ENCODE measurements at regions not wholly inside any gene's neighbourhood (a gene's known extent, or its start where the extent isn't known, plus 50 kb on each side); places are given as distances from the start of the nearest gene placed in this dataset.

- no peaks in the 10 kb centered on the region for H3K36me3 ChIP-seq (ENCODE audit: control insufficient read depth in 2 of 2, insufficient read depth in 1 of 2, low read length in 2 of 2)
- ChIA-PET CTCF (no interaction called here), POLR2A (no interaction called here)
- H3K27ac ChIP-seq (ENCODE audit: extremely low read depth, low read depth, low read length), result no peak overlapping the region
- no peak overlapping the region for H3K4me3 ChIP-seq (ENCODE audit: low read depth, low read length)
- H3K9me3 ChIP-seq (ENCODE audit: control insufficient read depth, insufficient read depth, low read depth, low read length), result no peaks in the 10 kb centered on the region
- H3K4me1 ChIP-seq (ENCODE audit: control insufficient read depth, insufficient read depth, low read length), result no peaks in the 10 kb centered on the region
- no peak for TF ChIP-seq ZBTB44 (tag by site-specific recombination; IDR thresholded peaks at IDR 0.05)
These were observed 120.0 kb downstream of the KCNA5 start for GRCh38 chr12:5163661-5164060.

DNA sequence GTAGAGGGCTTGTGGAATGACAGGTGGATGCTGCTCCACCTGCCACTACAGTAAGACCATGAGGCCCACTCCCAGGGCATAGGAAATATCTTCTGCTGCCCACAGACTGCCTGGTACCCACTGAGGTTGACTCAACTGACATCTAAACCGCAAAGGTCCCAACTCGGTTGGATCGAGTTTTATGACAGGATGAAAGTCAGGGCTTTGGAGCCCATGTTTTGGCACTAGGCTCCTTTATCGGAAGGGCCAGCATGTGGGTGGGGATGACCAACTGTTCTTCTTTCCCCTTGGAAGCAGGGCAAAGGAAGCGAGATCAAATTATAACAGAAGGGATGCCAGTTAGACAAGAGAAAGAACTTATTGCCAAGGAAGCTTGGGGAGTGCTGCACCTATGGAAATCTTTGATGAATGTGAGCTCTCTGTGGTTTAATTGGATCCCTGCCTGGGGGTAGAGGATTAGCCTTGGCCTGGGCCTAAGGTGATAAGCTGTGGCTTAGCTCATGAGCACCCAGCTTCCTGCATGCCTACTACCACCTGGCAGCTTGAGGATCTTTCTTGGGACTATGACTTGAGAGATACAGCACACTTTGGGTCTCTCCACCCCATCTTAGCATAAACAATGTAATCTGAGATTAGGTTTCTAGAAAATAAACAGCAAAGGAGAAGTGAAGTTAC is 121.8 kb downstream of the KCNA5 start:
- CTCF ChIA-PET, result interaction anchor here (0.9 kb wide), 1 partner anchor 263 kb away, joined by 3 read pairs; no protein-coding TSS in a partner anchor

More for the DNA sequence above, 121.8 kb downstream of the KCNA5 start:
- no peaks in the 10 kb centered on the region for H3K4me1 ChIP-seq (ENCODE audit: control insufficient read depth, insufficient read depth, low read length)
- POLR2A ChIA-PET, result no interaction called here
- H3K4me3 ChIP-seq (ENCODE audit: low read depth, low read length), result no peak overlapping the region
- no peak overlapping the region for H3K27ac ChIP-seq (ENCODE audit: extremely low read depth, low read depth, low read length)
- H3K36me3 ChIP-seq (ENCODE audit: control insufficient read depth in 2 of 2, insufficient read depth in 1 of 2, low read length in 2 of 2), result no peaks in the 10 kb centered on the region
- no peaks in the 10 kb centered on the region for H3K9me3 ChIP-seq (ENCODE audit: control insufficient read depth, insufficient read depth, low read depth, low read length)
- TF ChIP-seq AEBP2 (tag by site-specific recombination; IDR thresholded peaks at IDR 0.05; ENCODE audit: borderline replicate concordance) (no peak), ZBTB21 (tag by site-specific recombination; IDR thresholded peaks at IDR 0.05) (no peak), ZBTB1 (tag by site-specific recombination; IDR thresholded peaks at IDR 0.05) (no peak), MZF1 (tag by site-specific recombination; IDR thresholded peaks at IDR 0.05; ENCODE audit: borderline replicate concordance) (no peak), ZNF621 (tag by site-specific recombination; IDR thresholded peaks at IDR 0.05) (no peak), ZNF513 (tag by site-specific recombination; IDR thresholded peaks at IDR 0.05) (no peak), ZIC2 (tag by site-specific recombination; IDR thresholded peaks at IDR 0.05) (no peak), ZNF214 (tag by site-specific recombination; IDR thresholded peaks at IDR 0.05; ENCODE audit: borderline replicate concordance) (no peak), ZBTB17 (tag by site-specific recombination; IDR thresholded peaks at IDR 0.05) (no peak), PBX3 (CRISPR knock-in tag; IDR thresholded peaks at IDR 0.05) (no peak), ZNF571 (tag by site-specific recombination; IDR thresholded peaks at IDR 0.05) (no peak), ZNF221 (tag by site-specific recombination; IDR thresholded peaks at IDR 0.05; ENCODE audit: borderline replicate concordance) (no peak), BCL11B (tag by site-specific recombination; IDR thresholded peaks at IDR 0.05; ENCODE audit: low read depth) (no peak), GLIS2 (tag by site-specific recombination; IDR thresholded peaks at IDR 0.05) (no peak), PRDM1 (tag by site-specific recombination; IDR thresholded peaks at IDR 0.05) (no peak)
- TF ChIP-seq, protein P1, sequence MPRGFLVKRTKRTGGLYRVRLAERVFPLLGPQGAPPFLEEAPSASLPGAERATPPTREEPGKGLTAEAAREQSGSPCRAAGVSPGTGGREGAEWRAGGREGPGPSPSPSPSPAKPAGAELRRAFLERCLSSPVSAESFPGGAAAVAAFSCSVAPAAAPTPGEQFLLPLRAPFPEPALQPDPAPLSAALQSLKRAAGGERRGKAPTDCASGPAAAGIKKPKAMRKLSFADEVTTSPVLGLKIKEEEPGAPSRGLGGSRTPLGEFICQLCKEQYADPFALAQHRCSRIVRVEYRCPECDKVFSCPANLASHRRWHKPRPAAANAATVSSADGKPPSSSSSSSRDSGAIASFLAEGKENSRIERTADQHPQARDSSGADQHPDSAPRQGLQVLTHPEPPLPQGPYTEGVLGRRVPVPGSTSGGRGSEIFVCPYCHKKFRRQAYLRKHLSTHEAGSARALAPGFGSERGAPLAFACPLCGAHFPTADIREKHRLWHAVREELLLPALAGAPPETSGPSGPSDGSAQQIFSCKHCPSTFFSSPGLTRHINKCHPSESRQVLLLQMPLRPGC (tag by site-specific recombination; IDR thresholded peaks at IDR 0.05), result no peak
- TF ChIP-seq, protein P2, sequence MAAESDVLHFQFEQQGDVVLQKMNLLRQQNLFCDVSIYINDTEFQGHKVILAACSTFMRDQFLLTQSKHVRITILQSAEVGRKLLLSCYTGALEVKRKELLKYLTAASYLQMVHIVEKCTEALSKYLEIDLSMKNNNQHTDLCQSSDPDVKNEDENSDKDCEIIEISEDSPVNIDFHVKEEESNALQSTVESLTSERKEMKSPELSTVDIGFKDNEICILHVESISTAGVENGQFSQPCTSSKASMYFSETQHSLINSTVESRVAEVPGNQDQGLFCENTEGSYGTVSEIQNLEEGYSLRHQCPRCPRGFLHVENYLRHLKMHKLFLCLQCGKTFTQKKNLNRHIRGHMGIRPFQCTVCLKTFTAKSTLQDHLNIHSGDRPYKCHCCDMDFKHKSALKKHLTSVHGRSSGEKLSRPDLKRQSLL (tag by site-specific recombination; IDR thresholded peaks at IDR 0.05), result no peak
